ENCODE measurements at regions not wholly inside any gene's neighbourhood (a gene's known extent, or its start where the extent isn't known, plus 50 kb on each side); places are given as distances from the start of the nearest gene placed in this dataset.

GRCh38 chr4:138107023-138107422, 135.1 kb downstream of the SLC7A11 start:
- TF ChIP-seq CTCF (IDR thresholded peaks at IDR 0.05): no peak
- ChIA-PET POLR2A (no interaction called here), CTCF (no interaction called here)
- no peak for ATAC-seq
- Mint-ChIP-seq H3K9me3 (no peaks in the 10 kb centered on the region), H3K27ac (no peak overlapping the region), H3K36me3 (ENCODE audit: low read depth) (no peaks in the 10 kb centered on the region), H3K4me1 (ENCODE audit: low read depth) (no peaks in the 10 kb centered on the region), H3K4me3 (no peak overlapping the region), H3K27me3 (no peaks in the 10 kb centered on the region)
- intact Hi-C loops (cut with micrococcal nuclease): no loop called here
- DNase-seq: no peak

GRCh38 chr4:138105331-138105730, 136.8 kb downstream of the SLC7A11 start:
- Mint-ChIP-seq H3K27ac (no peak overlapping the region), H3K4me1 (ENCODE audit: low read depth) (no peaks in the 10 kb centered on the region), H3K36me3 (ENCODE audit: low read depth) (no peaks in the 10 kb centered on the region), H3K9me3 (no peaks in the 10 kb centered on the region), H3K27me3 (no peaks in the 10 kb centered on the region), H3K4me3 (no peak overlapping the region)
- ChIA-PET POLR2A (no interaction called here), CTCF (interaction anchor here (1.2 to 2.0 kb wide), 2 partner anchors 14 to 15 kb away, joined by 4 to 7 read pairs; no protein-coding TSS in a partner anchor)
- TF ChIP-seq CTCF (IDR thresholded peaks at IDR 0.05): no peak
- no peak for DNase-seq
- intact Hi-C loops (cut with micrococcal nuclease): no loop called here
- no peak for ATAC-seq

GRCh38 chr4:138104284-138104680, 137.9 kb downstream of the SLC7A11 start:
- H3K9me3 Mint-ChIP-seq: no peaks in the 10 kb centered on the region
- TF ChIP-seq CTCF (IDR thresholded peaks at IDR 0.05): no peak
- ATAC-seq (no peak), DNase-seq (no peak)
- H3K36me3 Mint-ChIP-seq (ENCODE audit: low read depth): no peaks in the 10 kb centered on the region
- no peaks in the 10 kb centered on the region for H3K4me1 Mint-ChIP-seq (ENCODE audit: low read depth)
- H3K27ac Mint-ChIP-seq: no peak overlapping the region
- intact Hi-C loops (cut with micrococcal nuclease): no loop called here
- H3K27me3 Mint-ChIP-seq: no peaks in the 10 kb centered on the region
- no peak overlapping the region for H3K4me3 Mint-ChIP-seq
- CTCF ChIA-PET: interaction anchor here (2.0 kb wide), 1 partner anchor 13 kb away, joined by 7 read pairs; no protein-coding TSS in a partner anchor
- POLR2A ChIA-PET: no interaction called here

- intact Hi-C loops (cut with micrococcal nuclease): no loop called here
- Mint-ChIP-seq H3K36me3 (ENCODE audit: low read depth) (no peaks in the 10 kb centered on the region), H3K27ac (no peak overlapping the region), H3K4me3 (no peak overlapping the region), H3K4me1 (ENCODE audit: low read depth) (no peaks in the 10 kb centered on the region), H3K27me3 (no peaks in the 10 kb centered on the region), H3K9me3 (no peaks in the 10 kb centered on the region)
- TF ChIP-seq CTCF (IDR thresholded peaks at IDR 0.05): no peak
- ATAC-seq: no peak
- no peak for DNase-seq
- ChIA-PET CTCF (interaction anchor here (2.0 kb wide), 1 partner anchor 13 kb away, joined by 7 read pairs; no protein-coding TSS in a partner anchor), POLR2A (no interaction called here)
These were observed 138.4 kb downstream of the SLC7A11 start for GRCh38 chr4:138103597-138104283.

GRCh38 chr4:138099385-138099784, 142.8 kb downstream of the SLC7A11 start:
- H3K36me3 Mint-ChIP-seq (ENCODE audit: low read depth): no peaks in the 10 kb centered on the region
- H3K27ac Mint-ChIP-seq: no peak overlapping the region
- no peaks in the 10 kb centered on the region for H3K4me1 Mint-ChIP-seq (ENCODE audit: low read depth)
- intact Hi-C loops (cut with micrococcal nuclease): no loop called here
- no peak for TF ChIP-seq CTCF (IDR thresholded peaks at IDR 0.05)
- H3K27me3 Mint-ChIP-seq: no peaks in the 10 kb centered on the region
- no peak overlapping the region for H3K4me3 Mint-ChIP-seq
- ChIA-PET POLR2A (no interaction called here), CTCF (interaction anchor here (2.1 kb wide), 1 partner anchor 9 kb away, joined by 5 read pairs; no protein-coding TSS in a partner anchor)
- ATAC-seq (no peak), DNase-seq (no peak)
- no peaks in the 10 kb centered on the region for H3K9me3 Mint-ChIP-seq

Measured in activated CD8-positive, alpha-beta T cell treated with anti-CD3 and anti-CD28 coated beads for 36 hours (primary cell).